ENCODE measurements at regions not wholly inside any gene's neighbourhood (a gene's known extent, or its start where the extent isn't known, plus 50 kb on each side); places are given as distances from the start of the nearest gene placed in this dataset.

DNA sequence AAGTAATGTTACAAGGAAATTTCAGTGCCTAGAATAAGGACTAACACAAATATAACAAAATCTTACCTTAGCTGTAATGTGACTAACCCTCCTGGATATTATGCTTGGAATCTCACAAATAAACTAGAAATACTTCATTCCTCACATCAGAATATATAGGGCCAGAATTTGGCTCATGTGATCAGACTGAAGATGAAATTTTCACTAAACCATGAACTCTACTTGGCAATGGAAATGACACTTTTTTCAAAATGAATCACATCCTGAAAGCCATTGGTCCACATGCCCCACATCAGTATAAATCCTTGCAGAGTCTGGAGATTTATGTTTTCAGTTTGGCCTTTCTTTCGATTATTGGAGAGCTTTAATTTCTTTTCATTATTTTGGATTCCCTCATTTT lies 227.8 kb downstream of the NRIP1 start:
- H4K8ac ChIP-seq (replicated peaks; ENCODE audit: insufficient read length, low read depth, low read length): no peak overlapping the region
- H3K36me3 Mint-ChIP-seq (ENCODE audit: insufficient read depth in 1 of 3, low read depth in 3 of 3): peaks cover 0 to 9% (median under 1%) of the 10 kb centered on the region in 3 experiments; a peak in 4 of 7 replicates
- no peak overlapping the region for H3K18ac ChIP-seq (ENCODE audit: insufficient read length, low read depth, low read length)
- no peak overlapping the region for H3K14ac ChIP-seq (ENCODE audit: insufficient read depth, low read length)
- H3K4me1 ChIP-seq (ENCODE audit: insufficient read depth, low read length): no peaks in the 10 kb centered on the region
- H2BK5ac ChIP-seq (ENCODE audit: insufficient read length, low read length): no peak overlapping the region
- DNase-seq: no peak
- H2BK12ac ChIP-seq (ENCODE audit: insufficient read length, low read depth, low read length): no peak overlapping the region
- H3K9me3 ChIP-seq (ENCODE audit: control insufficient read depth, low read depth, low read length): no peaks in the 10 kb centered on the region
- H3K4me1 Mint-ChIP-seq: peaks cover 9 to 10% of the 10 kb centered on the region in 2 experiments
- no peak overlapping the region for H3K27ac Mint-ChIP-seq
- H3K4ac ChIP-seq (ENCODE audit: low read depth, low read length): no peak overlapping the region
- WGBS (ENCODE audit: extremely low coverage, insufficient read length, low lambda C conversion rate): no CpG with 5 or more reads among the region's 1 CpG
- H4K91ac ChIP-seq (ENCODE audit: insufficient read length, low read depth, low read length): no peak overlapping the region
- H3K79me2 ChIP-seq (ENCODE audit: insufficient read depth, low read length): no peaks in the 10 kb centered on the region
- no peak overlapping the region for H2BK20ac ChIP-seq (ENCODE audit: low read depth, low read length, poor library complexity, severe bottlenecking)
- no peaks in the 10 kb centered on the region for H3K23me2 ChIP-seq (ENCODE audit: insufficient read length, low read depth, low read length, poor library complexity, severe bottlenecking)
- no peaks in the 10 kb centered on the region for H3K27me3 Mint-ChIP-seq (ENCODE audit: low read depth)
- H2BK120ac ChIP-seq (ENCODE audit: low read depth, low read length, poor library complexity, severe bottlenecking): no peak overlapping the region
- no peak overlapping the region for H3K4me3 Mint-ChIP-seq
- no peak overlapping the region for H3T11ph ChIP-seq (ENCODE audit: low read length)
- no peak overlapping the region for H2BK15ac ChIP-seq (ENCODE audit: low read depth, low read length)
- H3K27me3 ChIP-seq (ENCODE audit: insufficient read depth, low read length): no peaks in the 10 kb centered on the region
- H2AK5ac ChIP-seq (ENCODE audit: insufficient read length, low read length): no peak overlapping the region
- no peaks in the 10 kb centered on the region for H4K20me1 ChIP-seq (ENCODE audit: control insufficient read depth, insufficient read depth, insufficient read length)
- no peak overlapping the region for H4K5ac ChIP-seq (ENCODE audit: insufficient read length, low read depth, low read length)
- H3K56ac ChIP-seq (ENCODE audit: insufficient read length, low read depth, low read length): no peak overlapping the region
- no peak overlapping the region for H3K4me2 ChIP-seq (ENCODE audit: insufficient read depth, insufficient read length, low read length)
- H3K27ac ChIP-seq (ENCODE audit: insufficient read length, low read depth, low read length): no peak overlapping the region
- peaks cover 2 to 3% of the 10 kb centered on the region in 2 experiments; a peak in 4 of 5 replicates for H3K9me3 Mint-ChIP-seq
- no peak overlapping the region for H3K9ac ChIP-seq (ENCODE audit: extremely low read depth, insufficient read length, low read length)
- H3K23ac ChIP-seq (ENCODE audit: insufficient read length, low read depth, low read length): no peak overlapping the region
- TF ChIP-seq, protein P1, sequence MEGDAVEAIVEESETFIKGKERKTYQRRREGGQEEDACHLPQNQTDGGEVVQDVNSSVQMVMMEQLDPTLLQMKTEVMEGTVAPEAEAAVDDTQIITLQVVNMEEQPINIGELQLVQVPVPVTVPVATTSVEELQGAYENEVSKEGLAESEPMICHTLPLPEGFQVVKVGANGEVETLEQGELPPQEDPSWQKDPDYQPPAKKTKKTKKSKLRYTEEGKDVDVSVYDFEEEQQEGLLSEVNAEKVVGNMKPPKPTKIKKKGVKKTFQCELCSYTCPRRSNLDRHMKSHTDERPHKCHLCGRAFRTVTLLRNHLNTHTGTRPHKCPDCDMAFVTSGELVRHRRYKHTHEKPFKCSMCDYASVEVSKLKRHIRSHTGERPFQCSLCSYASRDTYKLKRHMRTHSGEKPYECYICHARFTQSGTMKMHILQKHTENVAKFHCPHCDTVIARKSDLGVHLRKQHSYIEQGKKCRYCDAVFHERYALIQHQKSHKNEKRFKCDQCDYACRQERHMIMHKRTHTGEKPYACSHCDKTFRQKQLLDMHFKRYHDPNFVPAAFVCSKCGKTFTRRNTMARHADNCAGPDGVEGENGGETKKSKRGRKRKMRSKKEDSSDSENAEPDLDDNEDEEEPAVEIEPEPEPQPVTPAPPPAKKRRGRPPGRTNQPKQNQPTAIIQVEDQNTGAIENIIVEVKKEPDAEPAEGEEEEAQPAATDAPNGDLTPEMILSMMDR (conservative IDR thresholded peaks at IDR 0.05): no peak
- H2AFZ ChIP-seq (ENCODE audit: low read length): no peak overlapping the region
- H3K79me1 ChIP-seq (ENCODE audit: insufficient read depth, low read depth, low read length, poor library complexity, severe bottlenecking): no peaks in the 10 kb centered on the region

Data from H9 (cell line).